Esophagus muscularis mucosa (tissue), 4 donors: ENCODE measurements at regions not wholly inside any gene's neighbourhood (a gene's known extent, or its start where the extent isn't known, plus 50 kb on each side); places are given as distances from the start of the nearest gene placed in this dataset.
"Not testable (repeated sequence)": the region's sequence is repeated elsewhere in the genome, so short reads cannot be mapped to it uniquely, and the experiment has no call there.

ENCODE experiments used
- DNase-seq: peaks from one replicate; pipeline ENCODE4 v3.0.0-alpha.2; 2017; ENCODE audit errors: extremely low spot score
- H3K27ac ChIP-seq, 4 donors: fragments of 200-600 bp; sonication (generic); replicated peaks in 1 of 4; 1 replicate in 3 of 4; 2 replicates in 1 of 4; pipeline ENCODE4 v1.5.1; 2016 to 2019; ENCODE audit warnings: mild to moderate bottlenecking in 1 of 4
- H3K27me3 ChIP-seq, 4 donors: fragments of 200-600 bp; sonication (generic); one replicate each; pipeline versions ENCODE4 v1.5.1 to v1.6.0; 2016 to 2019
- H3K36me3 ChIP-seq, 4 donors: fragments of 200-600 bp; sonication (generic); one replicate each; pipeline ENCODE4 v1.5.1; 2016 to 2019
- H3K4me1 ChIP-seq, 4 donors: fragments of 200-600 bp; sonication (generic); one replicate each; pipeline ENCODE4 v1.5.1; 2016 to 2019
- H3K4me3 ChIP-seq, 4 donors: fragments of 200-600 bp; sonication (generic); 1 replicate in 2 of 4; 2 replicates in 2 of 4; pipeline ENCODE4 v1.5.1; 2016 to 2019; ENCODE audit warnings: mild to moderate bottlenecking in 4 of 4, moderate library complexity in 1 of 4
- H3K9me3 ChIP-seq, 4 donors: fragments of 200-600 bp; sonication (generic); 1 replicate in 3 of 4; 2 replicates in 1 of 4; pipeline ENCODE4 v1.5.1; 2016 to 2019
- EP300 ChIP-seq: sonication (generic); formaldehyde crosslinking; IDR thresholded peaks from one replicate; pipeline ENCODE4 v1.6.1; 2017; ENCODE audit warnings: antibody characterized with exemption
- POLR2A ChIP-seq: fragments of 450-650 bp; IDR thresholded peaks from one replicate; pipeline ENCODE4 v1.6.1; 2017; ENCODE audit warnings: antibody characterized with exemption, moderate library complexity, mild to moderate bottlenecking, low read depth
- POLR2AphosphoS5 ChIP-seq, 2 donors: sonication (generic); formaldehyde crosslinking; IDR thresholded peaks; one replicate each; pipeline ENCODE4 v1.6.1; 2017; ENCODE audit warnings: antibody characterized with exemption in 2 of 2
- WGBS: methylation state at CpG from one replicate; pipeline ENCODE4 v1.1.5; 2018; 5-methylcytosine and 5-hydroxymethylcytosine counted together
- intact Hi-C: fragments of 100-400 bp; cut with DNase I; formaldehyde crosslinking; loops from one replicate; pipeline ENCODE4 v1.15.1; 2023
- TF ChIP-seq, protein P1 (sequence below), 3 experiments: fragments of 200-600 bp in 2 of 3; fragments of 450-650 bp in 1 of 3; sonication (generic) in 2 of 3; IDR thresholded peaks; one replicate each; pipeline ENCODE4 v1.5.1; 2017 to 2019; ENCODE audit warnings: antibody characterized with exemption in 3 of 3, mild to moderate bottlenecking in 2 of 3, moderate library complexity in 1 of 3

DNA sequence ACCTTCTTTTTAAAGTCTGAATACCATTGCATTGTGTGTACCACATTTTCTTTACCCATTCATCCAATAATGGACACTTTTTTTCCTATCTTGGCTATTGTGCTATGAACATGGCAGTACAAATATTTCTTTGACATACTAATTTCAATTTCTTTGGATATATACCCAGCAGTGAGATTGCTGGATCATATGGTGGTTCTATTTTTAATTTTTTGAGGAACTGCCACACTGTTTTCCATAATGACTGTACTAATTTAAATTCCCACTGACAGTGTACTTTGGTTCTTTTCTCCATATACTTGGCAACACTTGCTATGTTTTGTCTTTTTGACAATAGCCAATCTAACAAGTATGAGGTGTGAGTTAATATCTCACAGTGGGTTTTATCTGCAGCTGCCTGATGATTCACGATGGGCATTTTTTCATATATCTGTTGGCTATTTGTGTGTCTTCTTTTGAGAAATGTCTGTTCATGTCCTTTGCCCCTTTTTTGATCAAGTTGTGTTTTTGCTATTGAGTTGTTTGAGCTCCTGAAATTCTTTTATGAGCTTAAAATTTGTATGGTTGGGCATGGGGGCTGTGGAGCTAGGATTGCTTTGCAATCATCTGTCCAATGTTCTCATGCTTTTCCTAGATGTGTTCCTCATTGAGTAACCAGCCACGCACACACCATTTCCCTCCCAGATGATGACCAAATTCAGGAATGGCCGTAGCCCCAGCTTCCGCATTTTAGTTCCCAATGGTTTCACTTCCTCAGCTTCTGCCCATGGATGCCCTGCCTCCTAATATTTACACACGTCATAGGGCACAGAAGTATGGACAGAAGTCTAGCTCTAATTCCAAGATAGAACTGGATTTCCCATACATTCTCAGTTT is 380.0 kb upstream of the SGCG start:
- WGBS, result 55% methylated on average over 5 of the region's 5 CpGs
- Histone ChIP-seq H3K36me3 (no peaks in the 10 kb centered on the region), H3K27me3 (peaks cover 0 to 18% (median 0%) of the 10 kb centered on the region in 4 donors), H3K27ac (no peak overlapping the region), H3K4me3 (no peak overlapping the region), H3K9me3 (no peaks in the 10 kb centered on the region), H3K4me1 (no peaks in the 10 kb centered on the region)
- no peak for DNase-seq
- TF ChIP-seq, protein P1, sequence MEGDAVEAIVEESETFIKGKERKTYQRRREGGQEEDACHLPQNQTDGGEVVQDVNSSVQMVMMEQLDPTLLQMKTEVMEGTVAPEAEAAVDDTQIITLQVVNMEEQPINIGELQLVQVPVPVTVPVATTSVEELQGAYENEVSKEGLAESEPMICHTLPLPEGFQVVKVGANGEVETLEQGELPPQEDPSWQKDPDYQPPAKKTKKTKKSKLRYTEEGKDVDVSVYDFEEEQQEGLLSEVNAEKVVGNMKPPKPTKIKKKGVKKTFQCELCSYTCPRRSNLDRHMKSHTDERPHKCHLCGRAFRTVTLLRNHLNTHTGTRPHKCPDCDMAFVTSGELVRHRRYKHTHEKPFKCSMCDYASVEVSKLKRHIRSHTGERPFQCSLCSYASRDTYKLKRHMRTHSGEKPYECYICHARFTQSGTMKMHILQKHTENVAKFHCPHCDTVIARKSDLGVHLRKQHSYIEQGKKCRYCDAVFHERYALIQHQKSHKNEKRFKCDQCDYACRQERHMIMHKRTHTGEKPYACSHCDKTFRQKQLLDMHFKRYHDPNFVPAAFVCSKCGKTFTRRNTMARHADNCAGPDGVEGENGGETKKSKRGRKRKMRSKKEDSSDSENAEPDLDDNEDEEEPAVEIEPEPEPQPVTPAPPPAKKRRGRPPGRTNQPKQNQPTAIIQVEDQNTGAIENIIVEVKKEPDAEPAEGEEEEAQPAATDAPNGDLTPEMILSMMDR (IDR thresholded peaks at IDR 0.05), result no peak
- no peak for TF ChIP-seq POLR2A
- no peak for TF ChIP-seq POLR2AphosphoS5 (IDR thresholded peaks at IDR 0.05)
- TF ChIP-seq EP300, result no peak
- intact Hi-C loops, result loop anchor here (2.0 kb wide), 1 partner anchor 220 kb away; no protein-coding TSS in a partner anchor

- Histone ChIP-seq H3K4me1 (no peaks in the 10 kb centered on the region), H3K9me3 (no peaks in the 10 kb centered on the region), H3K36me3 (no peaks in the 10 kb centered on the region), H3K27ac (no peak overlapping the region), H3K4me3 (no peak overlapping the region), H3K27me3 (peaks cover 0 to 14% (median 0%) of the 10 kb centered on the region in 4 donors)
- DNase-seq, result no peak
- no peak for TF ChIP-seq POLR2AphosphoS5 (IDR thresholded peaks at IDR 0.05)
- TF ChIP-seq, protein P1 (IDR thresholded peaks at IDR 0.05), result peak; percentile 22 to 40 (median 24)
- 39% methylated on average over 3 of the region's 3 CpGs for WGBS
- intact Hi-C loops, result loop anchor here (2.0 kb wide), 1 partner anchor 219 kb away; no protein-coding TSS in a partner anchor
Measured at GRCh38 chr13:22801402-22802003, 379.3 kb upstream of the SGCG start.

- H3K36me3 ChIP-seq, result no peaks in the 10 kb centered on the region
- TF ChIP-seq POLR2AphosphoS5 (IDR thresholded peaks at IDR 0.05), result no peak
- TF ChIP-seq, protein P1 (IDR thresholded peaks at IDR 0.05), result no peak
- no peak for TF ChIP-seq POLR2A
- no peak for TF ChIP-seq EP300
- intact Hi-C loops, result no loop called here
- 47% methylated on average over 3 of the region's 3 CpGs for WGBS
- no peak overlapping the region for H3K27ac ChIP-seq
- no peaks in the 10 kb centered on the region for H3K9me3 ChIP-seq
- no peak for DNase-seq
- H3K4me3 ChIP-seq, result no peak overlapping the region
- no peaks in the 10 kb centered on the region for H3K4me1 ChIP-seq
- no peaks in the 10 kb centered on the region for H3K27me3 ChIP-seq
Measured at GRCh38 chr13:22812793-22813192, 368.0 kb upstream of the SGCG start.

- DNase-seq, H3K27me3 ChIP-seq, intact Hi-C loops, H3K4me3 ChIP-seq, H3K36me3 ChIP-seq, H3K9me3 ChIP-seq, H3K4me1 ChIP-seq, H3K27ac ChIP-seq: not testable (repeated sequence)
- 58% methylated on average over 21 of the region's 21 CpGs for WGBS
Measured at GRCh38 chr13:22813531-22814377, 367.0 kb upstream of the SGCG start.

- WGBS, result 77% methylated on average over 8 of the region's 8 CpGs
Measured at GRCh38 chr13:22814433-22814832, 366.3 kb upstream of the SGCG start.

More at GRCh38 chr13:22814433-22814832, 366.3 kb upstream of the SGCG start:
- H3K4me1 ChIP-seq, H3K27ac ChIP-seq, H3K9me3 ChIP-seq, H3K36me3 ChIP-seq, H3K4me3 ChIP-seq, H3K27me3 ChIP-seq, intact Hi-C loops, DNase-seq: not testable (repeated sequence)
